HCT116 (cell line): ENCODE measurements at regions not wholly inside any gene's neighbourhood (a gene's known extent, or its start where the extent isn't known, plus 50 kb on each side); places are given as distances from the start of the nearest gene placed in this dataset.

ENCODE experiments used
- ATAC-seq: fragments of 200-7000 bp; cut with Tn5 transposase; 2 replicates; pipeline ENCODE4 v1.9.1; 2020; ENCODE audit warnings: mild to moderate bottlenecking, moderate library complexity
- BruUV-seq: library from RNA; stranded (reverse); fragments of 400-500 nt; replicated peaks from 2 replicates; lab custom pipeline; 2021; lab: Mats Ljungman, UMichigan
- CTCF ChIA-PET: fragments of 300-600 bp; sonication (Branson Sonifier 250); formaldehyde crosslinking; loops from one replicate; lab custom pipeline; 2021; ENCODE audit warnings: antibody characterized with exemption; lab: Charles Lee
- POLR2A ChIA-PET: fragments of 300-600, 350-600 bp; sonication (Branson Sonifier 250); formaldehyde crosslinking; loops from one replicate; lab custom pipeline; 2021; ENCODE audit warnings: antibody characterized with exemption; lab: Charles Lee
- RAD21 ChIA-PET, 2 experiments: fragments of 300-600 bp; sonication (Branson Sonifier 250); formaldehyde crosslinking; loops; one replicate each; lab custom pipeline; 2023; ENCODE audit warnings: low total read pairs in 2 of 2; ENCODE audit not compliant: uncharacterized antibody in 2 of 2, unreplicated experiment in 2 of 2, low non-redundant PET in 1 of 2; lab: Charles Lee
- DNase-seq: peaks from one replicate; pipeline ENCODE4 v3.0.0-alpha.2; 2010; ENCODE audit warnings: low read depth, low spot score
- H2AFZ ChIP-seq: fragments of 200-600 bp; shearing (Covaris generic), sonication (generic); 2 replicates; pipeline ENCODE4 v1.6.1; 2017; ENCODE audit warnings: low read depth, mixed run types, mixed read lengths, antibody characterized with exemption, low read length; ENCODE audit not compliant: poor library complexity, severe bottlenecking
- H3K27ac ChIP-seq: 2 replicates; pipeline ENCODE4 v1.5.1; 2012; ENCODE audit warnings: low read depth, low read length
- H3K27me3 ChIP-seq: fragments of 200-600 bp; sonication (generic); 2 replicates; pipeline ENCODE4 v1.6.1; 2016; ENCODE audit warnings: mixed run types, low read length, mixed read lengths; ENCODE audit not compliant: insufficient read depth
- H3K36me3 ChIP-seq, 2 experiments: fragments of 200-500 bp in 1 of 2; fragments of 200-600 bp in 1 of 2; sonication (Bioruptor generic) in 1 of 2; sonication (generic) in 1 of 2; 2 replicates each; pipeline versions ENCODE4 v1.5.1 to v1.6.1; 2014 to 2016; ENCODE audit warnings: low read length in 2 of 2, inconsistent platforms in 1 of 2, mixed read lengths in 1 of 2, mixed run types in 1 of 2; ENCODE audit not compliant: insufficient read depth in 2 of 2, control insufficient read depth in 1 of 2
- H3K4me1 ChIP-seq, 2 experiments: fragments of 200-600 bp in 1 of 2; sonication (generic) in 1 of 2; 2 replicates each; pipeline versions ENCODE4 v1.5.1 to v1.6.1; 2012 to 2017; ENCODE audit warnings: low read length in 2 of 2, inconsistent platforms in 1 of 2, mild to moderate bottlenecking in 1 of 2, mixed read lengths in 1 of 2, mixed run types in 1 of 2, moderate library complexity in 1 of 2; ENCODE audit not compliant: insufficient read depth in 2 of 2, control insufficient read depth in 1 of 2
- H3K4me2 ChIP-seq: fragments of 200-600 bp; sonication (generic); 2 replicates; pipeline ENCODE4 v1.6.1; 2017; ENCODE audit warnings: mixed run types, low read length, mixed read lengths
- H3K4me3 ChIP-seq, 2 experiments: fragments of 200-600 bp in 1 of 2; sonication (generic) in 1 of 2; replicated peaks in 1 of 2; 2 replicates each; pipeline ENCODE4 v1.5.1; 2011 to 2016; ENCODE audit warnings: low read length in 2 of 2, control low read depth in 1 of 2, low read depth in 1 of 2, mild to moderate bottlenecking in 1 of 2, mixed read lengths in 1 of 2, mixed run types in 1 of 2
- H3K79me2 ChIP-seq: fragments of 200-600 bp; sonication (generic); 2 replicates; pipeline ENCODE4 v1.6.1; 2017; ENCODE audit warnings: mild to moderate bottlenecking, mixed run types, low read length, moderate library complexity, mixed read lengths; ENCODE audit not compliant: insufficient read depth
- H3K9ac ChIP-seq: fragments of 200-600 bp; sonication (generic); 2 replicates; pipeline ENCODE4 v1.6.1; 2016; ENCODE audit warnings: low read length, mixed read lengths
- H3K9me2 ChIP-seq: fragments of 200-600 bp; sonication (generic), shearing (Covaris generic); 2 replicates; pipeline ENCODE4 v1.6.1; 2017; ENCODE audit warnings: mixed run types, mild to moderate bottlenecking, moderate library complexity; ENCODE audit not compliant: insufficient read depth
- H3K9me3 ChIP-seq, 2 experiments: fragments of 200-500 bp in 1 of 2; fragments of 200-600 bp in 1 of 2; sonication (Bioruptor generic) in 1 of 2; sonication (generic) in 1 of 2; 2 replicates each; pipeline ENCODE4 v1.6.1; 2014 to 2017; ENCODE audit warnings: low read length in 2 of 2, mixed read lengths in 2 of 2, inconsistent platforms in 1 of 2, low read depth in 1 of 2, mild to moderate bottlenecking in 1 of 2, mixed run types in 1 of 2, moderate library complexity in 1 of 2; ENCODE audit not compliant: control insufficient read depth in 1 of 2, insufficient read depth in 1 of 2
- H4K20me1 ChIP-seq: fragments of 200-600 bp; sonication (generic), shearing (Covaris generic); 2 replicates; pipeline ENCODE4 v1.6.1; 2017; ENCODE audit warnings: mixed run types, mild to moderate bottlenecking, moderate library complexity; ENCODE audit not compliant: insufficient read depth
- ATF3 ChIP-seq: IDR thresholded peaks from 2 replicates; pipeline ENCODE4 v1.6.1; 2012
- CBX3 ChIP-seq: IDR thresholded peaks from 2 replicates; pipeline ENCODE4 v1.6.1; 2012; ENCODE audit warnings: low read depth
- CTCF ChIP-seq, 3 experiments: fragments of 200-600 bp in 1 of 3; sonication (generic) in 1 of 3; IDR thresholded peaks in 2 of 3; conservative IDR thresholded peaks in 1 of 3; 2 replicates each; pipeline ENCODE4 v1.5.1; 2012 to 2017; ENCODE audit warnings: low read depth in 2 of 3, low read length in 2 of 3, antibody characterized with exemption in 1 of 3, borderline replicate concordance in 1 of 3, control low read depth in 1 of 3, mild to moderate bottlenecking in 1 of 3, mixed read lengths in 1 of 3, mixed run types in 1 of 3, moderate library complexity in 1 of 3; ENCODE audit not compliant: insufficient read depth in 1 of 3
- EZH2 ChIP-seq: fragments of 200-600 bp; sonication (generic); IDR thresholded peaks from 2 replicates; pipeline ENCODE4 v1.6.1; 2017; ENCODE audit warnings: antibody characterized with exemption, mixed run types
- EZH2phosphoT487 ChIP-seq: fragments of 200-600 bp; IDR thresholded peaks from 2 replicates; pipeline ENCODE4 v1.6.1; 2018; ENCODE audit warnings: antibody characterized with exemption, borderline replicate concordance
- MAX ChIP-seq: IDR thresholded peaks from 2 replicates; pipeline ENCODE4 v1.6.1; 2012
- POLR2A ChIP-seq: IDR thresholded peaks from 2 replicates; pipeline ENCODE4 v1.7.0; 2011; ENCODE audit warnings: borderline replicate concordance; ENCODE audit not compliant: insufficient read depth, insufficient read length; ENCODE audit errors: extremely low read depth
- POLR2AphosphoS5 ChIP-seq: IDR thresholded peaks from 2 replicates; pipeline ENCODE4 v1.6.1; 2011; ENCODE audit warnings: mild to moderate bottlenecking, low read depth, low read length, moderate library complexity
- RAD21 ChIP-seq: IDR thresholded peaks from 2 replicates; pipeline ENCODE4 v1.6.1; 2012; ENCODE audit warnings: low read depth, mild to moderate bottlenecking
- REST ChIP-seq: IDR thresholded peaks from 2 replicates; pipeline ENCODE4 v1.6.1; 2012; ENCODE audit warnings: low read depth
- SIN3A ChIP-seq: IDR thresholded peaks from 2 replicates; pipeline ENCODE4 v1.6.1; 2012; ENCODE audit warnings: low read depth
- ZFX ChIP-seq: fragments of 450-650 bp; IDR thresholded peaks from 2 replicates; pipeline ENCODE4 v1.6.1; 2017
- ZNF274 ChIP-seq: fragments of 200-500 bp; sonication (Bioruptor generic); IDR thresholded peaks from 2 replicates; pipeline ENCODE4 v1.6.1; 2014; ENCODE audit warnings: mild to moderate bottlenecking, low read depth, low read length, inconsistent platforms
- intact Hi-C: fragments of 100-400 bp; cut with micrococcal nuclease; formaldehyde crosslinking; loops from 2 replicates; pipeline ENCODE4 v1.10.0; 2022

- TF ChIP-seq EZH2phosphoT487 (no peak), CTCF (IDR thresholded peaks at IDR 0.05 in 2 of 3, conservative IDR thresholded peaks at IDR 0.05 in 1 of 3; ENCODE audit: borderline replicate concordance in 1 of 3, insufficient read depth in 1 of 3, low read depth in 2 of 3, low read length in 2 of 3) (no peak), ZFX (no peak), MAX (no peak), ZNF274 (no peak), SIN3A (no peak), RAD21 (no peak)
- TF ChIP-seq, all 23 proteins: peak for 0
These were observed 175.3 kb upstream of the SEMA3E start (continued) for GRCh38 chr7:83824214-83824613.

GRCh38 chr7:83821866-83822265 is 172.9 kb upstream of the SEMA3E start:
- H3K27ac ChIP-seq = no peak overlapping the region
- intact Hi-C loops = no loop called here
- H3K9me3 ChIP-seq = no peaks in the 10 kb centered on the region
- RAD21 ChIA-PET = no interaction called here
- no peaks in the 10 kb centered on the region for H3K27me3 ChIP-seq
- H3K4me3 ChIP-seq = no peak overlapping the region
- ATAC-seq = no peak
- no peaks in the 10 kb centered on the region for H3K4me1 ChIP-seq
- CTCF ChIA-PET = no interaction called here
- H3K36me3 ChIP-seq = no peaks in the 10 kb centered on the region
- POLR2A ChIA-PET = no interaction called here
- H2AFZ ChIP-seq = no peak overlapping the region
- no peaks in the 10 kb centered on the region for H4K20me1 ChIP-seq
- BruUV-seq = no TSS peak
- no peaks in the 10 kb centered on the region for H3K9me2 ChIP-seq
- DNase-seq = no peak
- no peak overlapping the region for H3K4me2 ChIP-seq
- no peaks in the 10 kb centered on the region for H3K79me2 ChIP-seq
- H3K9ac ChIP-seq = no peak overlapping the region
- TF ChIP-seq EZH2phosphoT487 = no peak
- TF ChIP-seq CBX3 = no peak
- no peak for TF ChIP-seq REST
- TF ChIP-seq CTCF (IDR thresholded peaks at IDR 0.05 in 2 of 3, conservative IDR thresholded peaks at IDR 0.05 in 1 of 3; ENCODE audit: borderline replicate concordance in 1 of 3, insufficient read depth in 1 of 3, low read depth in 2 of 3, low read length in 2 of 3) = no peak
- no peak for TF ChIP-seq EZH2
- TF ChIP-seq POLR2AphosphoS5 = no peak
- no peak for TF ChIP-seq MAX
- TF ChIP-seq POLR2A = no peak
- TF ChIP-seq ZFX = no peak
- no peak for TF ChIP-seq ATF3
- TF ChIP-seq SIN3A = no peak
